ENCODE measurements at regions not wholly inside any gene's neighbourhood (a gene's known extent, or its start where the extent isn't known, plus 50 kb on each side); places are given as distances from the start of the nearest gene placed in this dataset.
A peak's percentile ranks its signal among the peaks of the same experiment; 100 is the strongest.

DNA sequence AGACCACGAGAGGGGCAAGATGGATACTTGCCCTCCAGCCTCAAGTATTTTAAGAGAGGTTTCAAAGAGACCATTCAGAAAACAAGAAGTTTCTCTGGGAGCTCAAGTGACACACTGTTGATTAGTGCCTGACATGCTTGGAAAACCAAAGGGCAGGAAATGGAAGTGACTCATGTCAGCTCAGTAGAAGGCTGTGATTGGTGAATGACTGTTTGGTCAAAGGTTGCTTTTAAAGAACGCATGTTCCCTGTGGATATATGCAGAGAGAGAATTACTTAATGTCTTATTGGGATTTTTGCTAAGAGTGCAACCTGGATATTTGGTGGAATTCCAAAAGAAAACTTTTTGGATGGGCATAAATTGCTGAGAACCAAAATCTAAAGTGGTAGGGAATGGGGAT, 549.9 kb downstream of the XIRP2 start:
- DNase-seq (ENCODE audit: low read depth) = peak; percentile 12
- TF ChIP-seq CTCF (conservative IDR thresholded peaks at IDR 0.05; ENCODE audit: low read depth, low read length) = no peak
- H3K4me3 ChIP-seq (ENCODE audit: low read length) = no peak overlapping the region

- no peak for DNase-seq (ENCODE audit: low read depth)
- no peak for TF ChIP-seq CTCF (conservative IDR thresholded peaks at IDR 0.05; ENCODE audit: low read depth, low read length)
- H3K4me3 ChIP-seq (ENCODE audit: low read length) = no peak overlapping the region
Observed at GRCh38 chr2:167431949-167432348, 543.7 kb downstream of the XIRP2 start.

DNA sequence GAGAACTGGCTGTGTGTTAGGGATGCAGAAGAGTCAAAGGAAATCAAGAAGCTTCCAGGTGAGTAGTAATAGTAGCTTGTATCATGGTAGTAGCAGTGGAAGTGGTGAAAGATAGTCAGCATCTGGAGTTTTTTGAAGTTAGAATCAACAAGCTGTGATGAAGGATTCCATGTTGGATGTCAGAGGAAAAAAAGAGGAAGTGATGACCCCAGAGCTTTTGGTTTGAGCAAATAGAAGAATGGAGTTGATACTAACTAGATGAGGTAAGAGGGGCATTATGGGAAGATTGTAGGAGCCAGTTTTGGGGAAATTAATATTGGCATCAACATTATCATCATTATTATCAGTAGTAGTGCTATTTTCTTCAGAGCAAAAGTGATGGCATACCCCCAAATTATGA, 542.2 kb downstream of the XIRP2 start:
- no peak overlapping the region for H3K4me3 ChIP-seq (ENCODE audit: low read length)
- no peak for DNase-seq (ENCODE audit: low read depth)
- TF ChIP-seq CTCF (conservative IDR thresholded peaks at IDR 0.05; ENCODE audit: low read depth, low read length) = no peak

DNA sequence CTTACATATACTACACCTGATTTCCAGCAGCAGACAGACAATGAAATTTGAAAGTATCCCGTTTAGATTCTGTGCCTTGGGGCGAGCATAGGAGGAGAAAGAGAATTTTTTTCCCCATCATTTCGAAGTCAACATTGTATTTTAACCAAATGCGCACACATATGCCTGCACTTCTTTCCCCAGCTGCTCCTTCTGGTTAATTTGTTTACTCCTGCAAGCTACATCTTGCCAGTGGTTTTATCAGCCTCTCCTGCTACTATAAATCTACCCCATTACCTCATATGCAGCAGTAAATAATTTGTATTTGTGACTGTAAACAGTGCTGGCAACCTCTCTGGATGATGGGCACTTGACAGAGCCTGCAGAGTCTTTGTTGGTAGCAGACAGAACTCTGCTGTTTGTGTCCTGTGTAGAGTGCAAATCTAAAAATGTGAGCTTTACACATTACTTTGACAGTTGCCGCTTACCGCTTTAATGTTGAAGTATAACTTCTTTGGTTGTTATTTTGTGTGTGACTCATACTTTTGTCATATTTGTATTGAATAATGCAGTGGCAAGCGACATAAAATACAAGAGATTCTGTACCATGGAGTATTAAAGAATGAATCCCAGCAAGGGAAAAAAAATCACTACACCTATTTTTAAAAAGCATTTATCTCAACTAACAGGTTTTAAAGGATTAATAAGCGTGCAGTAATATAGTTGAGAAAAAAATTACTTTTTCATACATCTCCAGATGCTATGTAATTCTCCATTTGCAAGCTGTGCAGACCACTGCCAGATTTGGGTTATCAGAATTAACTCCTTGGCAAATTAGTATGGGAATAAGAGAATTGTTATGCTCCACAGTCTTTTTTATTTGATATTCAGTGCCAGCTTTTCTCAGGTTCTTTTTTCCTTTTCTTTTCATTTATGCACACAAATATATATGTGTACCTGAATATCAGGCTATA, 536.8 kb downstream of the XIRP2 start:
- TF ChIP-seq CTCF (conservative IDR thresholded peaks at IDR 0.05; ENCODE audit: low read depth, low read length) = no peak
- H3K4me3 ChIP-seq (ENCODE audit: low read length) = no peak overlapping the region
- DNase-seq (ENCODE audit: low read depth) = no peak

DNA sequence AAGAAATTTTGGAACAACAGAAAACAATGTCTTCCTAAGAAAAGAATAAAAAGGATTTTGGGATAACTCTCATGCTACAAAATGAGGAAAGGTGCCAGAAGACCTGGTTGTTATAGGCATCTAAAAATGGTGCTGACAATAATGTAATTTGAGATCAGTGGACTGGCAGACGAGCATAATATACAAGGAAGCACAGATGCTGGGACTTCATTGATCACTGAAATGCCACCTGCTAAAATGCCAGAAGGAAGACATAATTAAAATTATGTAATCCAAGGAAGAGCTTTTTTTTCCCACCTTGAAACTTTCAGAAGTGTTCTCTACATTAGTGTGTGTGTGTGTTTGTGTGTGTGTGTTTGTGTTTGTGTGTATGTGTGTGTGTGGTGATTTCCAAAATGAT, 535.9 kb downstream of the XIRP2 start:
- H3K4me3 ChIP-seq (ENCODE audit: low read length) = no peak overlapping the region
- no peak for TF ChIP-seq CTCF (conservative IDR thresholded peaks at IDR 0.05; ENCODE audit: low read depth, low read length)
- DNase-seq (ENCODE audit: low read depth) = no peak

GRCh38 chr2:167423731-167424130, 535.5 kb downstream of the XIRP2 start:
- DNase-seq (ENCODE audit: low read depth) = no peak
- no peak for TF ChIP-seq CTCF (conservative IDR thresholded peaks at IDR 0.05; ENCODE audit: low read depth, low read length)
- H3K4me3 ChIP-seq (ENCODE audit: low read length) = no peak overlapping the region

DNA sequence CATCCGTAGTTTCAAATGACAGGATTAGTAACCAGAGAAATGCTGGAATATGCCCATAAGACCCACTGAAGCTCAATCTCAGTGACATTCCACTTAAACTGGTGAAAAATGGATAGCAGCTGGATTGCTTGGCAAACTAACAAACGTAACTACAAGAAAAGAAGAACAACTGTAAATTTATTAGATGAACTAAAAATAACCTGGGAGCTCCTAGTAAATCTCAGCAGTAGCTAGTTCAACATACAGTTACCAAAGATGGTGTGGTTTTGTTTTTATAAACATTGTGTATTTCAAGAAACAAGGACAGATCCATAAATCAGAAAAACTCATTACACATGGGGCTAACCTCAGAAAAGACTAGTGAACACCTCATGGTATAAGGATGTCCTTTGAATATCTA, 531.9 kb downstream of the XIRP2 start:
- DNase-seq (ENCODE audit: low read depth) = no peak
- H3K4me3 ChIP-seq (ENCODE audit: low read length) = no peak overlapping the region
- no peak for TF ChIP-seq CTCF (conservative IDR thresholded peaks at IDR 0.05; ENCODE audit: low read depth, low read length)
